Fibroblast of skin of right quadriceps (primary cell): ENCODE measurements at regions not wholly inside any gene's neighbourhood (a gene's known extent, or its start where the extent isn't known, plus 50 kb on each side); places are given as distances from the start of the nearest gene placed in this dataset.

ENCODE experiments used
- DNase-seq: peaks from one replicate; pipeline ENCODE4 v3.0.0-alpha.2; 2013

GRCh38 chr17:71039391-71039790 lies 870.1 kb downstream of the KCNJ2 start:
- DNase-seq, result no peak

- DNase-seq, result no peak
Measured at GRCh38 chr17:71052971-71053370, 883.6 kb downstream of the KCNJ2 start.

GRCh38 chr17:71055128-71055527 lies 885.8 kb downstream of the KCNJ2 start:
- DNase-seq, result no peak

- no peak for DNase-seq
Measured at GRCh38 chr17:71057448-71057847, 888.1 kb downstream of the KCNJ2 start.

GRCh38 chr17:71057938-71058337 lies 888.6 kb downstream of the KCNJ2 start:
- no peak for DNase-seq

GRCh38 chr17:71063127-71063526 lies 893.8 kb downstream of the KCNJ2 start:
- no peak for DNase-seq

GRCh38 chr17:71063559-71063958 lies 894.2 kb downstream of the KCNJ2 start:
- DNase-seq, result no peak

GRCh38 chr17:71067669-71068407 lies 898.5 kb downstream of the KCNJ2 start:
- no peak for DNase-seq

GRCh38 chr17:71068408-71068750 lies 899.0 kb downstream of the KCNJ2 start:
- DNase-seq, result no peak

GRCh38 chr17:71071041-71071440 lies 901.7 kb downstream of the KCNJ2 start:
- DNase-seq, result no peak

GRCh38 chr17:71071837-71072236 lies 902.5 kb downstream of the KCNJ2 start:
- peak; percentile 96 for DNase-seq

- no peak for DNase-seq
Measured at GRCh38 chr17:71080937-71081336, 911.6 kb downstream of the KCNJ2 start.

GRCh38 chr17:71081666-71082065 lies 912.3 kb downstream of the KCNJ2 start:
- DNase-seq, result no peak

- DNase-seq, result peak; percentile 10
Measured at GRCh38 chr17:71084219-71084618, 914.9 kb downstream of the KCNJ2 start.

- no peak for DNase-seq
Measured at GRCh38 chr17:71084838-71085237, 915.5 kb downstream of the KCNJ2 start.

GRCh38 chr17:71085238-71086033 lies 916.1 kb downstream of the KCNJ2 start:
- no peak for DNase-seq

- DNase-seq, result no peak
Measured at GRCh38 chr17:71089431-71089830, 920.1 kb downstream of the KCNJ2 start.

GRCh38 chr17:71098071-71098470 lies 928.7 kb downstream of the KCNJ2 start:
- no peak for DNase-seq

GRCh38 chr17:71099003-71099714 lies 929.8 kb downstream of the KCNJ2 start:
- no peak for DNase-seq

- DNase-seq, result no peak
Measured at GRCh38 chr17:71102777-71103176, 933.4 kb downstream of the KCNJ2 start.

GRCh38 chr17:71104225-71104624 lies 934.9 kb downstream of the KCNJ2 start:
- DNase-seq, result no peak

- DNase-seq, result peak; percentile 25
Measured at GRCh38 chr17:71106056-71106455, 936.7 kb downstream of the KCNJ2 start.

- DNase-seq, result peak; percentile 14
Measured at GRCh38 chr17:71107136-71107535, 937.8 kb downstream of the KCNJ2 start.

- DNase-seq, result peak; percentile 5
Measured at GRCh38 chr17:71109697-71110096, 940.4 kb downstream of the KCNJ2 start.
